ENCODE measurements at regions not wholly inside any gene's neighbourhood (a gene's known extent, or its start where the extent isn't known, plus 50 kb on each side); places are given as distances from the start of the nearest gene placed in this dataset.

GRCh38 chr5:59959330-59959729 is 65.8 kb upstream of the PDE4D start:
- DNase-seq (ENCODE audit: low spot score), result no peak

GRCh38 chr5:59956130-59956783 is 62.7 kb upstream of the PDE4D start:
- DNase-seq (ENCODE audit: low spot score), result peak; percentile 13

GRCh38 chr5:59955241-59955640 is 61.7 kb upstream of the PDE4D start:
- DNase-seq (ENCODE audit: low spot score), result no peak

GRCh38 chr5:59943452-59944113 is 50.1 kb upstream of the PDE4D start:
- DNase-seq (ENCODE audit: low spot score), result no peak
